Chondrocyte (in vitro differentiated cells): ENCODE measurements at regions not wholly inside any gene's neighbourhood (a gene's known extent, or its start where the extent isn't known, plus 50 kb on each side); places are given as distances from the start of the nearest gene placed in this dataset.

Experiments used
- DNase-seq: peaks from one replicate; pipeline ENCODE4 v3.0.0; 2021; ENCODE audit warnings: mixed read lengths, low spot score
- H3K27ac Mint-ChIP-seq: one replicate; pipeline ENCODE4 v1.8.0; 2021; ENCODE audit warnings: mild to moderate bottlenecking, moderate library complexity, mixed read lengths; ENCODE audit not compliant: unreplicated experiment
- H3K27me3 Mint-ChIP-seq: 2 replicates; pipeline ENCODE4 v1.8.0; 2021; ENCODE audit warnings: low read depth, mixed read lengths
- H3K36me3 Mint-ChIP-seq: 2 replicates; pipeline ENCODE4 v1.8.0; 2021; ENCODE audit warnings: low read depth, mixed read lengths
- H3K4me1 Mint-ChIP-seq: 2 replicates; pipeline ENCODE4 v1.8.0; 2021; ENCODE audit warnings: low read depth, mild to moderate bottlenecking, mixed read lengths
- H3K4me3 Mint-ChIP-seq: one replicate; pipeline ENCODE4 v1.8.0; 2021; ENCODE audit warnings: mild to moderate bottlenecking, moderate library complexity, mixed read lengths; ENCODE audit not compliant: unreplicated experiment
- H3K9me3 Mint-ChIP-seq: 2 replicates; pipeline ENCODE4 v1.8.0; 2021; ENCODE audit warnings: low read depth, mixed read lengths
- TF ChIP-seq, protein P1 (sequence below): fragments of 200-600 bp; sonication (generic); IDR thresholded peaks from 2 replicates; pipeline ENCODE4 v1.5.0; 2021; ENCODE audit warnings: antibody characterized with exemption, mild to moderate bottlenecking, moderate library complexity

DNA sequence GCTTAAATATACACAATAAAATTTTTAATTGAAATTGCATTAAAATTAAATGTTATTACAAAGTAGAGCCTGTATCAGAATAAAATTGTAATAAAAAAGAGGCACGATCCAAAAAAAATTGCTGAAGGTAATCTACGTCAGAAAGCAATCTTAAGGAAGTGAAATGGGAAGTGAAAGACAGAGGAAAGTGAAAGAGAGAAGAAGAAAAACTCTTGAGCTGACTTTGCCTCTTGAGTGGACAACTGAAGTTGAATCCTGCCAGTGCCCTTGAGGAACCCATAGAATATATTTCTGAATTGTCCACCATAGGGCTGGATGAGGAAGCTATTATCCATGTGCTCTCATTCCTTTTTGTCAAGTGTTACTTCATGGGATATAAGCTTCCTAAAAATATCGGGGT, 285.1 kb upstream of the STAC start:
- Mint-ChIP-seq H3K4me3 (no peak overlapping the region), H3K27ac (no peak overlapping the region), H3K27me3 (peaks cover 12% of the 10 kb centered on the region), H3K9me3 (no peaks in the 10 kb centered on the region), H3K36me3 (no peaks in the 10 kb centered on the region), H3K4me1 (no peaks in the 10 kb centered on the region)
- no peak for DNase-seq
- TF ChIP-seq, protein P1, sequence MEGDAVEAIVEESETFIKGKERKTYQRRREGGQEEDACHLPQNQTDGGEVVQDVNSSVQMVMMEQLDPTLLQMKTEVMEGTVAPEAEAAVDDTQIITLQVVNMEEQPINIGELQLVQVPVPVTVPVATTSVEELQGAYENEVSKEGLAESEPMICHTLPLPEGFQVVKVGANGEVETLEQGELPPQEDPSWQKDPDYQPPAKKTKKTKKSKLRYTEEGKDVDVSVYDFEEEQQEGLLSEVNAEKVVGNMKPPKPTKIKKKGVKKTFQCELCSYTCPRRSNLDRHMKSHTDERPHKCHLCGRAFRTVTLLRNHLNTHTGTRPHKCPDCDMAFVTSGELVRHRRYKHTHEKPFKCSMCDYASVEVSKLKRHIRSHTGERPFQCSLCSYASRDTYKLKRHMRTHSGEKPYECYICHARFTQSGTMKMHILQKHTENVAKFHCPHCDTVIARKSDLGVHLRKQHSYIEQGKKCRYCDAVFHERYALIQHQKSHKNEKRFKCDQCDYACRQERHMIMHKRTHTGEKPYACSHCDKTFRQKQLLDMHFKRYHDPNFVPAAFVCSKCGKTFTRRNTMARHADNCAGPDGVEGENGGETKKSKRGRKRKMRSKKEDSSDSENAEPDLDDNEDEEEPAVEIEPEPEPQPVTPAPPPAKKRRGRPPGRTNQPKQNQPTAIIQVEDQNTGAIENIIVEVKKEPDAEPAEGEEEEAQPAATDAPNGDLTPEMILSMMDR, result no peak

DNA sequence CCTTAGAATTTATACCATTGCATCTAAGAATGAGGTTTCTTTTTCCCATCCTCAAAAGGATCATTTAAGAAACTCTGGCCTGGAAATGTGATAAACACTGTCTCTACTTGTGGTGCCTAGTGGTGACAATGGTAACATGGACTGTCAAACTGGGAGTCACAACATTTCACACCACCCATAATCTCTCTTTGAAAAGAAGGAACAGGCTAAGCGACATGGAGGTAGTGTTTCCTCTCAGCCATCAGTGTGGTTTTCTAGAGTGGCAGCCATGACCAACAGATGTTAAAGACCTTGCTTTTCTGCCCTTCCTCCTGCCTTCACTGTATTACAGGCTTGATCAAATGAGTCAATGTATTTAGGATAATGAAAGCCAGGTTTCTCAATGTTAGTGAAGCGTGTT, 283.1 kb upstream of the STAC start:
- Mint-ChIP-seq H3K9me3 (no peaks in the 10 kb centered on the region), H3K36me3 (no peaks in the 10 kb centered on the region), H3K27ac (no peak overlapping the region), H3K27me3 (peaks cover 12% of the 10 kb centered on the region), H3K4me1 (no peaks in the 10 kb centered on the region), H3K4me3 (no peak overlapping the region)
- TF ChIP-seq, protein P1, result no peak
- no peak for DNase-seq

DNA sequence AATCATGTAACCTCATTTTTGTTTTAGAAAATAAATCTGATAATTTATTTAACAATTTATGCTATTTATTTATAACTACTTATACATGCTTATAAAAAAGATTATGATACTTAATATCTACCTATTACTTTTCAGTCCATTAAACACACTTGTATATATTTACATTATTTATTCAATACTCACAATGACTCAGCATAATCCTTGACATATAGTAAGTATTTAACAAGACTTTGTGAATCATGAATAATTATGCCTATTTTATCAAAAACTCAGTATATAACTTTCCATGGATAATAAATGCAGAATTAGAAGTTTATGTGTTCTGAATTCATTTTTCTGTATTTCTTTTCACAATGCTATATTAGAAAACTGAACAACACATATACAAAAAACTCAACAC, 266.0 kb upstream of the STAC start:
- DNase-seq, result no peak
- Mint-ChIP-seq H3K27me3 (peaks cover 10% of the 10 kb centered on the region), H3K36me3 (no peaks in the 10 kb centered on the region), H3K4me1 (no peaks in the 10 kb centered on the region), H3K9me3 (no peaks in the 10 kb centered on the region), H3K4me3 (no peak overlapping the region), H3K27ac (no peak overlapping the region)
- TF ChIP-seq, protein P1, result no peak

DNA sequence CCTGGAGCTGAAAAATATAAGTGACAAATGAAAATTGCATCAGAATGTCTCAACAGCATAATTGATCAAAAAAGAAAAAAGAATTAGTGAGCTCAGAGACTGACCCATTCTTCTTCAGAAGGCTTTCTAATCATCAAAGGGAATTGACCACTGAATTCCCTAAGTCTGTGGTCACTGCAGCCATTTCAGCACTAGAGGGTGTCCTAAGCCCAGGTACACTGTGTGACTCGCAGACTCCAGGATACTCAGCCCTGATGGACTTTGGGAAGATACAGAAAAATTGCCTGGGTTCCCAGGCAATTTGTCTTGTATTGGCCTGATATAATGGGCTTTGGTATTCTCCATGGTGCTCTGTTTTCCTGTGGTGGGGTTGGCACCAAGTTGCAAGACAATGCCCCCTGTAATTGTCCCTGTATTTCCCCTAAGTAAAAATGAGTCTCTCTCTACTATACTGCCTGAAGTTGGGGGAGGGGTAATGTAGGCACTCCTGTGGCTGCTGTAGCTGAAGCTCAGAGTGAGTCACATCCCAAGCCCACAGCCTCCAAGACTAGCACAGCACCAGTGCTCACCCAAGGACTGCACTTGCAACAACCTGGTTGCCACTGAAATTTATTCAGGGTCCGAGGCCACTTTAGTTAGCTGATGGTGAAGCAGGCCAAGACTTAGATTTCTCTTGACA, 256.0 kb upstream of the STAC start:
- H3K36me3 Mint-ChIP-seq, result no peaks in the 10 kb centered on the region
- H3K27me3 Mint-ChIP-seq, result peaks cover 5% of the 10 kb centered on the region
- TF ChIP-seq, protein P1, result peak; percentile 55
- H3K4me1 Mint-ChIP-seq, result no peaks in the 10 kb centered on the region
- H3K27ac Mint-ChIP-seq, result no peak overlapping the region
- H3K9me3 Mint-ChIP-seq, result peaks cover 16% of the 10 kb centered on the region
- no peak for DNase-seq
- H3K4me3 Mint-ChIP-seq, result no peak overlapping the region

GRCh38 chr3:36132214-36132613, 248.1 kb upstream of the STAC start:
- no peak for DNase-seq
- TF ChIP-seq, protein P1, result peak; percentile 30
- Mint-ChIP-seq H3K9me3 (peaks cover 6% of the 10 kb centered on the region), H3K4me3 (no peak overlapping the region), H3K27me3 (no peaks in the 10 kb centered on the region), H3K27ac (no peak overlapping the region), H3K4me1 (no peaks in the 10 kb centered on the region), H3K36me3 (no peaks in the 10 kb centered on the region)
